ENCODE measurements at regions not wholly inside any gene's neighbourhood (a gene's known extent, or its start where the extent isn't known, plus 50 kb on each side); places are given as distances from the start of the nearest gene placed in this dataset.
"Not testable (repeated sequence)": the region's sequence is repeated elsewhere in the genome, so short reads cannot be mapped to it uniquely, and the experiment has no call there.

GRCh38 chr4:131883181-131883580 lies 1265.9 kb upstream of the PCDH10 start:
- DNase-seq (ENCODE audit: low read depth, low spot score), result not testable (repeated sequence)

- DNase-seq (ENCODE audit: low read depth, low spot score), result not testable (repeated sequence)
Observed at GRCh38 chr4:131925662-131926061, 1223.4 kb upstream of the PCDH10 start.

GRCh38 chr4:131967646-131968045 lies 1181.4 kb upstream of the PCDH10 start:
- not testable (repeated sequence) for DNase-seq (ENCODE audit: low read depth, low spot score)

GRCh38 chr4:131974730-131975129 lies 1174.4 kb upstream of the PCDH10 start:
- no peak for DNase-seq (ENCODE audit: low read depth, low spot score)

- DNase-seq (ENCODE audit: low read depth, low spot score), result not testable (repeated sequence)
Observed at GRCh38 chr4:131975276-131976132, 1173.6 kb upstream of the PCDH10 start.

- not testable (repeated sequence) for DNase-seq (ENCODE audit: low read depth, low spot score)
Observed at GRCh38 chr4:131976133-131977002, 1172.7 kb upstream of the PCDH10 start.

GRCh38 chr4:131978120-131978519 lies 1171.0 kb upstream of the PCDH10 start:
- DNase-seq (ENCODE audit: low read depth, low spot score), result no peak

GRCh38 chr4:131989576-131989975 lies 1159.5 kb upstream of the PCDH10 start:
- no peak for DNase-seq (ENCODE audit: low read depth, low spot score)

GRCh38 chr4:132001542-132001941 lies 1147.6 kb upstream of the PCDH10 start:
- DNase-seq (ENCODE audit: low read depth, low spot score), result no peak

- DNase-seq (ENCODE audit: low read depth, low spot score), result no peak
Observed at GRCh38 chr4:132003593-132003992, 1145.5 kb upstream of the PCDH10 start.

GRCh38 chr4:132015321-132015720 lies 1133.8 kb upstream of the PCDH10 start:
- DNase-seq (ENCODE audit: low read depth, low spot score), result no peak

- DNase-seq (ENCODE audit: low read depth, low spot score), result no peak
Observed at GRCh38 chr4:132016703-132017350, 1132.3 kb upstream of the PCDH10 start.

- DNase-seq (ENCODE audit: low read depth, low spot score), result no peak
Observed at GRCh38 chr4:132026166-132026565, 1122.9 kb upstream of the PCDH10 start.

- no peak for DNase-seq (ENCODE audit: low read depth, low spot score)
Observed at GRCh38 chr4:132026816-132027215, 1122.3 kb upstream of the PCDH10 start.

GRCh38 chr4:132056496-132056895 lies 1092.6 kb upstream of the PCDH10 start:
- no peak for DNase-seq (ENCODE audit: low read depth, low spot score)

- no peak for DNase-seq (ENCODE audit: low read depth, low spot score)
Observed at GRCh38 chr4:132059227-132059626, 1089.9 kb upstream of the PCDH10 start.

GRCh38 chr4:132062611-132063239 lies 1086.4 kb upstream of the PCDH10 start:
- DNase-seq (ENCODE audit: low read depth, low spot score), result no peak

GRCh38 chr4:132063829-132064228 lies 1085.3 kb upstream of the PCDH10 start:
- no peak for DNase-seq (ENCODE audit: low read depth, low spot score)

- DNase-seq (ENCODE audit: low read depth, low spot score), result no peak
Observed at GRCh38 chr4:132065940-132066495, 1083.1 kb upstream of the PCDH10 start.

GRCh38 chr4:132071815-132072214 lies 1077.3 kb upstream of the PCDH10 start:
- DNase-seq (ENCODE audit: low read depth, low spot score), result no peak

- DNase-seq (ENCODE audit: low read depth, low spot score), result no peak
Observed at GRCh38 chr4:132076829-132077228, 1072.3 kb upstream of the PCDH10 start.
